ENCODE measurements at regions not wholly inside any gene's neighbourhood (a gene's known extent, or its start where the extent isn't known, plus 50 kb on each side); places are given as distances from the start of the nearest gene placed in this dataset.
A peak's percentile ranks its signal among the peaks of the same experiment; 100 is the strongest.

DNA sequence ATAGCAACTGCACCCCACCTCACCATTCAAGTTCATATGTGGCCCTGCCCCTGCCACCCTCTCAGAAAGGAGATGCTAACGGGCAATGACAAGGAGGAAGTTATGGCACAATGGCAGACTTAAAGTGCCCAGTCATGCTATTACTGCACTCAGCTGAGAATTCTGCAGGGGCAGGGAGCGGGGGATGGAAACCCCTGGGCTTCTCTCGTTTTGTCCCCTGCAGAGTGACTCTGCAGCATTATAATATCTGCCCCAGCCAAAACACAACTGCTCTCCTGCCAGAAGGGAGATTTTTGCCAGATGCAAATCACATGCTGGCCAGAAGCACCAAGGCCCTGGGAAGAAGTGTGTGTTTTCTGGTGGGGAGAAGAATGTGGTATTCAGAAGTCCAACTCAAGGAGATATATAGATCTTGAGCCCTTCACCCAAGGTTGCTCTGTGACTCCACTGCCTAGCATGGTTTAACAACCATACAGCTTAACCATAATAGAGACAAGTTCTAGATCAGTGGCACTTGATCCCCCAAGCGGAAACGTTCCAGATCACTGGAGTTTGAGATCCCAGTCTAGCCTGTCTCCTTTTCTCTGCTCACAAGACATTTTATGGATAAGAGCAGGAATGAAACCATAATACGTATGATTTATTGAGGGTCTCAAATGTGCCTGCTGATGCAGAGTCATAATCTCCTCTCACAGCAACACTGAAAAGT, 207.0 kb upstream of the MAP3K1 start:
- no peak overlapping the region for H3K4me3 Mint-ChIP-seq
- no peak overlapping the region for H3K27ac Mint-ChIP-seq
- peaks cover 37 to 40% of the 10 kb centered on the region in 2 donors for H3K4me1 Mint-ChIP-seq
- peaks cover 0 to 11% (median 0%) of the 10 kb centered on the region in 6 donors for H3K9me3 Mint-ChIP-seq
- peaks cover 0 to 5% (median 0%) of the 10 kb centered on the region in 3 donors for H3K36me3 Mint-ChIP-seq
- DNase-seq: no peak
- H3K27me3 Mint-ChIP-seq (ENCODE audit: low read depth in 3 of 3): peaks cover 0 to 2% (median 0%) of the 10 kb centered on the region in 3 donors

DNA sequence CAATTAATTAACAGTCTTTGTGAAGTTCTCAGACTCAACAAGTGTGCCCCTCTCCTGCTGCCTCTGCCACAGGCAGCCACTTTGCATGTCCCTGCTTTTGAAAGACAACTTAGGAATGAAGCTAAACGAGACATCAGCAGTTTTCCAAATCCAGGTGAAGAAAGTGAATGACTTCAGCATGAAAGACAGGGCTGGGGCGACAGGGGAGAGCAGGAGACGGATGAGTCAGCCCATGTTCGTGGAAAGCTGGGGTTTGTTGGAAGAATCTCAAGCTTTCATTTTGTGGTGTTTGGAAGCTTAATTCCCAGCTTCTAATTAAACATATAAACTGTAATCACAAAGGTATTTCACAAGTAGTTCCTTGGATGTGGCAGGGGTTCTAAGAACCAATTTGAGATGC, 207.8 kb upstream of the MAP3K1 start:
- Mint-ChIP-seq H3K27me3 (ENCODE audit: low read depth in 3 of 3) (peaks cover 0 to 2% (median 0%) of the 10 kb centered on the region in 3 donors), H3K4me3 (no peak overlapping the region), H3K36me3 (peaks cover 0 to 5% (median 0%) of the 10 kb centered on the region in 3 donors), H3K9me3 (peaks cover 0 to 11% (median 0%) of the 10 kb centered on the region in 6 donors), H3K4me1 (peaks cover 29 to 38% of the 10 kb centered on the region in 2 donors), H3K27ac (no peak overlapping the region)
- no peak for DNase-seq

DNA sequence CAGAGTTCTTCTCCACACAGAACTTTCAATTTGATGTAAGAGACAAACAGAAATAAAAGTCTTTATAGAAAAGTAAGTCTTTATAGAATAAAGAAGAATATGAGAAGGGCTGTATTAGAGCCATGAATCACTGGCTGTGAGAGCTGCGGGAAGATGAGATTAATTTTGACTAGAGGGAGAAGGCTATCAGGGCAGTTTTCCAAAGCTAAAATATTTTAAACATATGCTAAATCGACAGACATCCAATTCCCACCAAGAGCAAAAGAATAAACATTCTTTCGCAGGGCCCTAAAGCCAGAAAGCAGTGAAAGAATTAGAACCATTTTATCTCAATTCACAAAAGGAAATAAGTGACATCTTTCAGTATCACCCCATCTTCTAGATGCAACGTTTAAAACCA, 208.3 kb upstream of the MAP3K1 start:
- peaks cover 24 to 38% of the 10 kb centered on the region in 2 donors for H3K4me1 Mint-ChIP-seq
- H3K27ac Mint-ChIP-seq: no peak overlapping the region
- H3K36me3 Mint-ChIP-seq: peaks cover 0 to 5% (median 0%) of the 10 kb centered on the region in 3 donors
- H3K4me3 Mint-ChIP-seq: no peak overlapping the region
- no peak for DNase-seq
- peaks cover 0 to 11% (median 0%) of the 10 kb centered on the region in 6 donors for H3K9me3 Mint-ChIP-seq
- H3K27me3 Mint-ChIP-seq (ENCODE audit: low read depth in 3 of 3): peaks cover 0 to 2% (median 0%) of the 10 kb centered on the region in 3 donors

DNA sequence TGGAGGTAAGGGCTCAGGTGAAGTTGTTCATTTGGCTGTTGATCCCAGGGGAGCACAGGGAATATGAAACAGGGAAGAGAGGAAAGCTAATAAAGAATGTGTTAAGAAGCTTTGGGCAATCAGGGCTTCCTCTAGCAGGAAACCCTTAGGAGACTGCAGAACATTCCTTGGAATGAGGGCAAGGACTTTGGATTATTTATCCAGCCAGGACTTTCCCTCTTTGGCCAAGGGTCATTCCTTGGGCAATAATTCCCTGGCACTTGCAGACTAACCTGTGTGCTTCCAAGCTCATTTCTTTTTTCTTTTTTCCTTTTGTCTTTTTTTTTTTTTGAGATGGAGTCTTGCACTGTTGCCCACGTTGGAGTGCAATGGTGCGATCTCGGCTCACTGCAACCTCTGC, 209.2 kb upstream of the MAP3K1 start:
- no peak overlapping the region for H3K4me3 Mint-ChIP-seq
- H3K27me3 Mint-ChIP-seq (ENCODE audit: low read depth in 3 of 3): peaks cover 0 to 2% (median 0%) of the 10 kb centered on the region in 3 donors
- H3K9me3 Mint-ChIP-seq: peaks cover 0 to 4% (median 0%) of the 10 kb centered on the region in 6 donors
- DNase-seq: no peak
- H3K4me1 Mint-ChIP-seq: peaks cover 17 to 37% of the 10 kb centered on the region in 2 donors
- H3K36me3 Mint-ChIP-seq: no peaks in the 10 kb centered on the region
- H3K27ac Mint-ChIP-seq: no peak overlapping the region

DNA sequence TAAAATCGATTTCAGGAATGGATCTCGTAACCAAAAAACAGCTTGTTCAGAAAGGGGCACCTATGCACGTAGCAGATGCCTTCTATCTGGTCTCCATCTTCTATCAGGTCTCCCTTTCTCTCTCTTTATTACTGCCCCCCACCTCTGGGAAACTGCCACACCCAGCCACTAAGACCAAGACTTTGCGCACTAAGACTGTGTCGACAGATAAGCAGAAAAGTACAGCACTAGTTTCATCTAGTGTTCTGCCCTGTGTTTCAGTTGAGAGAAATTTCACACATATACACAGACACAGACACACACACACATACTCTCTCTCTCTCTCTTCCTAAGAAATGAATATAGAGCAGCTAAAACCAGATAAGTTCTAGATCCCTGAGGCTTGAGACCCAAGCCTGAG, 210.1 kb upstream of the MAP3K1 start:
- no peak overlapping the region for H3K4me3 Mint-ChIP-seq
- DNase-seq: no peak

DNA sequence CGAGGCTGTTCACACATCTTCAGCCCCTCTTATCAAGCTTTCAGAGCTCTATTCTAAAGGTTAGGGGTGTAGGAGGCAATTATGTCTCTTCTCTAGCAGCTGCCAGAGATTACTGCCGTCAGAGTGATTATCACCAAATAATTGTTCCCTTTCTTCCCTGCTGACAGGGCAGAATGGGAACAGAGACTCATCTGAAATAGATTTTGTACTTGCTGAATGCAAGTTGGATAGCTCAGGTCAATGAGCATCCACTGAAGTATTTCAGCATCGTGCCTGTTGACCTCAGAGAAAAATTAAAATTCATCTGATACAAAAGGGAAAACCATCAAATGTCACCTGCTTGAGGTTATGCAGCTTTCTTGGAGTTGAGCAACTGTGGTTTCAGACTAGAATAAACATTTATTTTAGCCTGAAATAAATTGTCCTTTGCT, 213.7 kb upstream of the MAP3K1 start:
- peaks cover 0 to 19% of the 10 kb centered on the region in 2 donors for H3K4me1 Mint-ChIP-seq
- DNase-seq: no peak
- no peaks in the 10 kb centered on the region for H3K9me3 Mint-ChIP-seq
- H3K27ac Mint-ChIP-seq: no peak overlapping the region
- no peaks in the 10 kb centered on the region for H3K36me3 Mint-ChIP-seq
- H3K4me3 Mint-ChIP-seq: no peak overlapping the region
- H3K27me3 Mint-ChIP-seq (ENCODE audit: low read depth in 3 of 3): peaks cover 0 to 4% (median 3%) of the 10 kb centered on the region in 3 donors

More for the DNA sequence above, 210.1 kb upstream of the MAP3K1 start:
- H3K9me3 Mint-ChIP-seq: no peaks in the 10 kb centered on the region
- H3K36me3 Mint-ChIP-seq: no peaks in the 10 kb centered on the region
- peaks cover 0 to 3% (median 0%) of the 10 kb centered on the region in 3 donors for H3K27me3 Mint-ChIP-seq (ENCODE audit: low read depth in 3 of 3)
- H3K27ac Mint-ChIP-seq: peak overlapping the region in 1 of 6 donors; percentile 42
- H3K4me1 Mint-ChIP-seq: peaks cover 7 to 27% of the 10 kb centered on the region in 2 donors

DNA sequence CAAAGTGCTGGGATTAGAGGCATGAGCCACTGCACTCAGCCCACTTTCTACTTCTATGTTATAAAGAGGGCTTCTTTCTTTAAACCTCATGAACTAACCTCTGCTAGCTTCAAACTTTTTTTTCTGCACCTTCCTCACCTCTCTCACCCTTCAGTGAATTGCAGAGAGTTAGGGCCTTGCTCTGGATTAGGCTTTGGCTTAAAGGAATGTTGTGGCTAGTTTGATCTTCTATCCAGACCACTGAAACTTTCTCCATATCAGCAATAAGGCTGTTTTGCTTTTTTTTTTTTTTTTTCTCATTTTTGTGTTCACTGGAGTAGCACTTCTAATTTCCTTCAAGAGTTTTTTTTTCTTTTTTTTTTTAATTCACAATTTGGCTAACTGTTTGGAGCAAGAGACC, 216.4 kb upstream of the MAP3K1 start:
- Mint-ChIP-seq H3K36me3 (no peaks in the 10 kb centered on the region), H3K4me1 (peaks cover 0 to 19% of the 10 kb centered on the region in 2 donors), H3K27ac (no peak overlapping the region), H3K9me3 (no peaks in the 10 kb centered on the region), H3K4me3 (no peak overlapping the region), H3K27me3 (ENCODE audit: low read depth in 3 of 3) (peaks cover 1 to 4% (median 2%) of the 10 kb centered on the region in 3 donors)
- DNase-seq: no peak

DNA sequence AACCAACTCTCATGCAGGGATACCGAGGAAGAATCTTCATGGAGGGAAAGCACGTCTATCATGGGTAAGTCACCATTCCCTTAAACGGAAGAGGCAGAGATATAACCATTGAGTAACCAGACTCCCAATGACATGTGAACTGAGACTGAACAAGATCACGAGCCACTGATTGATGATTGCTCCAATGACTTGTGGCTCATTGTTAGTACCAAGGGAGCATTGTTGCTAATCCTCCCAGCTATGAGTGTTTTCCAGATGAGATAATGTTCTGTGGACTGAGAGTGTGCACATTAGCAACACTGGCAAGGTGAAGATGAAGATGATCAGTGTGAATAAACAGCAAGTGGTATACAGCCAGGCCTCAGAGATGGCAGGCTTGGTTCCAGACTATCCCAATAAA, 219.2 kb upstream of the MAP3K1 start:
- H3K9me3 Mint-ChIP-seq: no peaks in the 10 kb centered on the region
- no peaks in the 10 kb centered on the region for H3K4me1 Mint-ChIP-seq
- no peak for DNase-seq
- H3K27me3 Mint-ChIP-seq (ENCODE audit: low read depth in 3 of 3): peaks cover 1 to 4% (median 2%) of the 10 kb centered on the region in 3 donors
- H3K4me3 Mint-ChIP-seq: no peak overlapping the region
- no peaks in the 10 kb centered on the region for H3K36me3 Mint-ChIP-seq
- no peak overlapping the region for H3K27ac Mint-ChIP-seq

DNA sequence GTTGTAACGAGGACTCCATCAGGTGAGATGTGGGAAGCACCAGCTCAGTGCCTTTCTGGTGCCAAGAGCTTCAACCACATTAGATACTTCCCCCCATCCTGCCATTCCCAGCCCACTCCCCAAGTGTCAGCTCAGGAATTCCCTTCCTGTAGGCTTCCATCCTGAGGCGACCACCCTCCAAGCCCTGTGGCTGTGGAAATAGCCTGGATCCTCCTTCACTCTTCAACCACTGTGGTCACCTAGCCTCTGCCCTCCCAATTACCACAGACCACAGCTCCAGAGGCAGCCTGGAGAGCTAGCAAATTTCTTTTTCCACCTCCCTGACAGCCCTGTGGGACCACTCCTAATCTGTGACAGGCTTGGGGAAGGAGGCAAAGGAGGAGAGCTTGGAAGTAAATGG, 219.8 kb upstream of the MAP3K1 start:
- H3K9me3 Mint-ChIP-seq: no peaks in the 10 kb centered on the region
- DNase-seq: no peak
- H3K4me1 Mint-ChIP-seq: no peaks in the 10 kb centered on the region
- H3K36me3 Mint-ChIP-seq: no peaks in the 10 kb centered on the region
- H3K27ac Mint-ChIP-seq: no peak overlapping the region
- H3K4me3 Mint-ChIP-seq: no peak overlapping the region
- H3K27me3 Mint-ChIP-seq (ENCODE audit: low read depth in 3 of 3): peaks cover 1 to 4% (median 2%) of the 10 kb centered on the region in 3 donors

DNA sequence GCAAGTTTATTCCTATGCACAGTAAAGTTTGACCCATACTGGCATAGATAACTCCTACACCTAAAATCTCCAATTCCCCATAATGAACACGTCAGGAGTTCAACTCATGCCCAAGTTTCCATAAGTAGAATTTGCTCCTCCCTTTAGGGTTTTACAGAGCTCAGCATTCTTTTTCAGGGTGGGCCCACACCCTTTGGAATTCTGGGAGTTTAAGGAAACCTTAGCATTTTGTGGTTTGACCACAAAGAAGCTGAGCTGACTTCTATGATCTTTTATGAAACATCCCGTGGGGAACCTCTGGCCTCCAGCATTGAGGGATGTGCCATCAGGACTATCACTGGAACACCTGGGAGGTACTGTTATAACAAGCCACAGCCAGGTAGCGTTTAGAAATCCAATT, 220.6 kb upstream of the MAP3K1 start:
- Mint-ChIP-seq H3K4me3 (no peak overlapping the region), H3K27ac (no peak overlapping the region), H3K36me3 (no peaks in the 10 kb centered on the region), H3K9me3 (no peaks in the 10 kb centered on the region), H3K27me3 (ENCODE audit: low read depth in 3 of 3) (peaks cover 0 to 4% (median 2%) of the 10 kb centered on the region in 3 donors), H3K4me1 (peaks cover under 1 to 6% of the 10 kb centered on the region in 2 donors)
- DNase-seq: no peak

DNA sequence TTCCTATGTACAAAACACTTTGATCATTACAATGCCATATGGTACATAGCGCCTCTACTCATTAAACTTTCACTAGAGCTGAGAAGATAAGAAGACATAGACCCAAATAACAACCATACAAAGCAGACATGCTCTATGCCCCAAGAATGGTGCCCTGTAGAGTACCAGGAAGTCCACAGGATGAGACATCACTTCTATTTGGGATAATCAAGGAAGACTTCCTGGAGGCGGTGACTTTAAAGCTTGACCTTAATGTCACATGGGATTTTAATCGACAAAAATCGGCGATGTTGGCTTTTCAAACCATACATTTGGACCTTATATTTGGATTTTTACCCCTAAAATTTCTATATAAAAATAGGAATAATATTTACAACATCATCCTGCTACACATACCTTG, 224.3 kb upstream of the MAP3K1 start:
- no peak overlapping the region for H3K4me3 Mint-ChIP-seq
- H3K9me3 Mint-ChIP-seq: no peaks in the 10 kb centered on the region
- H3K27ac Mint-ChIP-seq: no peak overlapping the region
- peaks cover 2 to 7% (median 3%) of the 10 kb centered on the region in 3 donors for H3K27me3 Mint-ChIP-seq (ENCODE audit: low read depth in 3 of 3)
- no peaks in the 10 kb centered on the region for H3K36me3 Mint-ChIP-seq
- no peak for DNase-seq
- peaks cover 26 to 33% of the 10 kb centered on the region in 2 donors for H3K4me1 Mint-ChIP-seq

DNA sequence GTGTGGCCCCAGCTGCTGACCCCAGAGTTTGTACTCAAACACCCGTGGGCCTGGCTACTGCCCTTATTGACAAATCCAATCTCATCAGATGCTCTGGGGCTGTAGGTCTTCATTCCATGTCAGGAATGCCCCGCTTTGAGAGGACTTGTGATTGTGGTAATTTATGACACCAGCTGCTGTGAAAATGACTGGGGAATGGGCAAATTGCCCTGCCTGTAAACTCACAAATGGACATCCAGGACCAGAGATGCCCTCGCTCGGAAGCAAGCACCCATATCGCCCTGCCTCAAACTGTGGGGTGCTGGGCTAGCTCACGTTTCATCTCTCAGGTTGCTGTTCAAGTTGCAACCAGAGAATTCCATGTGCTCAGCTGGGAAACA, 225.9 kb upstream of the MAP3K1 start:
- Mint-ChIP-seq H3K4me3 (no peak overlapping the region), H3K27me3 (ENCODE audit: low read depth in 3 of 3) (peaks cover 2 to 5% (median 5%) of the 10 kb centered on the region in 3 donors), H3K9me3 (no peaks in the 10 kb centered on the region), H3K27ac (peak overlapping the region; percentile 19 to 91 (median 76)), H3K4me1 (peaks cover 26 to 33% of the 10 kb centered on the region in 2 donors), H3K36me3 (no peaks in the 10 kb centered on the region)
- no peak for DNase-seq

DNA sequence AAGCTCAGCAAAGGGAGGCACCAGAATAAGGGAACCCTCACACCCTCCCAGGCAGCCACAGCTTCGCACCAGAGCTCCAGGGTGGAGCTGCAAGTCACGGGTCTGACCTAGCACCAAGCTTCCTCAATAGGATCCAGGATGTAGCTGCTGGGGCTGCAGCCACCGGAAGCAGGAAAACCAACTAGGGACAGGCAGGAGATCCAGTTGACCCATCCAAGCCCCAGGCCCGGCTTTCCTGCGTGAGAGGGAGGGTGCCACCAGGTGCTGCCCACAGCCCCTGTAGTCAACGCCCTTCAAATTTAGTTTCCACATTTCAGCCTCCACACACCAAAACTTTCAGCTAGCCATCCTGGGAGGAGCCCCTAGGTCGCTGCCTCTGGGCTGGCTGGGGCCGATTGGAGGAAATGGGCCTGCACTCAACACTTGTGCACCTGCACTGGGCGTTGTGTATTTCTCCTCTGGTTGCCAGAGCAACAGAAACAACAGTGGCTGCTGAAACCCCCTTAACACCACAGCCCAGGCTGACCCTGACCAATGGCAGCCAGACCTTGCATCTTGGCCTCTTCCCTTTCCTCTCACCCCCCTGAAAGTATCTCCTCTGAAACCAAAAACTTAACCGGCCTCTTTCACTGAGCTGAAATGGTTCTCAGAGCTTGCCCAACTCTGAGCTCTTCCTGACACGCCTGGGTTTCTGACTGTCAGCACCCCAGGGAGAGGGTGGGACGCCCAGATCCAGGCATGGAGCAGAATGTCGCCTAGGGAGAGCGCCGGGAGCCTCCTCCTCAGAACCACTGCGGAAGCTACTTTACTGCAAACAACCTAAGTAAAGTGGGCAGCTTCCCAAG, 226.5 kb upstream of the MAP3K1 start:
- no peaks in the 10 kb centered on the region for H3K36me3 Mint-ChIP-seq
- H3K27me3 Mint-ChIP-seq (ENCODE audit: low read depth in 3 of 3): peaks cover 2 to 5% (median 5%) of the 10 kb centered on the region in 3 donors
- H3K9me3 Mint-ChIP-seq: no peaks in the 10 kb centered on the region
- peak; percentile 73 to 81 (median 75) for DNase-seq
- peak overlapping the region in 4 of 5 donors; percentile 0 to 55 (median 30) for H3K4me3 Mint-ChIP-seq
- peak overlapping the region; percentile 19 to 91 (median 76) for H3K27ac Mint-ChIP-seq
- H3K4me1 Mint-ChIP-seq: peaks cover 30 to 37% of the 10 kb centered on the region in 2 donors

DNA sequence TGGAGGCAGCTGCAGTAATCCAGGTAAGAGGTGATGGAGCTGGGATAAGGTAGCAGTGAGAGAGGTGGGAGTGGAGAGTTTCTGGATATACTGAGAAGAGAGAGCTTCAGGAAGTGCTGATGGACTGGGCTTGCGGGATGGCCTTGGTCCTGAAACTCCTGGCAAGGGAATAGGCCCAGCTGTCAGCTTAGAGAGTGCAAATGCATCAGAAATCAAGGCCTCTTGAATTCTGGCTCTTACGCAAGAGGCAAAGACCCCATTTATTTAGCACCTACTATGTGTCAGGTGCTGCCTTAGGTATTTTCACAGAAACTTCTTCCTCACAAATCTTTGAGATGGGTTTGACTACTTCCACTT, 227.2 kb upstream of the MAP3K1 start:
- Mint-ChIP-seq H3K27me3 (ENCODE audit: low read depth in 3 of 3) (peaks cover 2 to 5% (median 5%) of the 10 kb centered on the region in 3 donors), H3K27ac (peak overlapping the region in 5 of 6 donors; percentile 19 to 91 (median 78)), H3K9me3 (no peaks in the 10 kb centered on the region), H3K36me3 (no peaks in the 10 kb centered on the region), H3K4me3 (peak overlapping the region in 4 of 5 donors; percentile 12 to 42 (median 26)), H3K4me1 (peaks cover 31 to 44% of the 10 kb centered on the region in 2 donors)
- DNase-seq: no peak

Measured in immature natural killer cell (primary cell).